MCF 10A (cell line): ENCODE measurements at regions not wholly inside any gene's neighbourhood (a gene's known extent, or its start where the extent isn't known, plus 50 kb on each side); places are given as distances from the start of the nearest gene placed in this dataset.

Source experiments
- BruUV-seq: library from RNA; stranded (reverse); fragments of 400-500 nt; replicated peaks from 2 replicates; lab custom pipeline; 2021; lab: Mats Ljungman, UMichigan
- CTCF ChIA-PET: fragments of 300-600 bp; sonication (Branson Sonifier 250); formaldehyde crosslinking; extraction: SDS; loops from one replicate; lab custom pipeline; 2021; ENCODE audit warnings: antibody characterized with exemption, inconsistent platforms; lab: Yijun Ruan, JAX
- POLR2A ChIA-PET: fragments of 300-600, 350-650 bp; sonication (Branson Sonifier 250); formaldehyde crosslinking; extraction: SDS; loops from one replicate; lab custom pipeline; 2020; ENCODE audit warnings: antibody characterized with exemption, inconsistent platforms; lab: Yijun Ruan, JAX
- DNase-seq: peaks from one replicate; pipeline ENCODE4 v3.0.0-alpha.2; 2018; ENCODE audit not compliant: unreplicated experiment
- H3K27ac Mint-ChIP-seq: one replicate; pipeline ENCODE4 v1.8.0; 2022; ENCODE audit warnings: mild to moderate bottlenecking, low read depth, mixed read lengths; ENCODE audit not compliant: unreplicated experiment
- H3K27me3 Mint-ChIP-seq: one replicate; pipeline ENCODE4 v1.8.0; 2022; ENCODE audit warnings: mixed read lengths; ENCODE audit not compliant: insufficient read depth, unreplicated experiment
- H3K36me3 Mint-ChIP-seq: one replicate; pipeline ENCODE4 v1.8.0; 2022; ENCODE audit warnings: mild to moderate bottlenecking, moderate library complexity, mixed read lengths; ENCODE audit not compliant: insufficient read depth, unreplicated experiment
- H3K4me1 Mint-ChIP-seq: one replicate; pipeline ENCODE4 v1.8.0; 2022; ENCODE audit warnings: mixed read lengths; ENCODE audit not compliant: insufficient read depth, unreplicated experiment
- H3K4me3 Mint-ChIP-seq: one replicate; pipeline ENCODE4 v1.8.0; 2022; ENCODE audit warnings: mild to moderate bottlenecking, moderate library complexity, mixed read lengths; ENCODE audit not compliant: unreplicated experiment
- H3K9me3 Mint-ChIP-seq: one replicate; pipeline ENCODE4 v1.8.0; 2022; ENCODE audit warnings: mixed read lengths; ENCODE audit not compliant: unreplicated experiment
- CTCF ChIP-seq: fragments of 200-600 bp; IDR thresholded peaks from one replicate; pipeline ENCODE4 v1.8.0; 2022; ENCODE audit warnings: antibody characterized with exemption, mild to moderate bottlenecking; ENCODE audit not compliant: unreplicated experiment
- intact Hi-C: fragments of 100-400 bp; cut with micrococcal nuclease; formaldehyde crosslinking; loops from 2 replicates; pipeline ENCODE4 v1.14.1; 2022

- Mint-ChIP-seq H3K27me3 (no peaks in the 10 kb centered on the region), H3K36me3 (no peaks in the 10 kb centered on the region), H3K4me3 (no peak overlapping the region), H3K4me1 (peaks cover 28% of the 10 kb centered on the region), H3K9me3 (no peaks in the 10 kb centered on the region), H3K27ac (no peak overlapping the region)
- ChIA-PET CTCF (no interaction called here), POLR2A (no interaction called here)
- TF ChIP-seq CTCF: no peak
- BruUV-seq: no TSS peak
- intact Hi-C loops: no loop called here
- no peak for DNase-seq
Measured at GRCh38 chr2:203585516-203585915, 50.4 kb upstream of the RAPH1 start.

GRCh38 chr2:203586206-203586605, 51.1 kb upstream of the RAPH1 start:
- no peaks in the 10 kb centered on the region for H3K27me3 Mint-ChIP-seq
- no peak overlapping the region for H3K4me3 Mint-ChIP-seq
- ChIA-PET CTCF (no interaction called here), POLR2A (interaction anchor here (2.5 kb wide), 1 partner anchor 53 kb away, joined by 12 read pairs; no protein-coding TSS in a partner anchor)
- H3K9me3 Mint-ChIP-seq: no peaks in the 10 kb centered on the region
- no peak for TF ChIP-seq CTCF
- BruUV-seq: no TSS peak
- H3K36me3 Mint-ChIP-seq: no peaks in the 10 kb centered on the region
- H3K27ac Mint-ChIP-seq: no peak overlapping the region
- peaks cover 28% of the 10 kb centered on the region for H3K4me1 Mint-ChIP-seq
- intact Hi-C loops: no loop called here
- DNase-seq: no peak

- no peaks in the 10 kb centered on the region for H3K27me3 Mint-ChIP-seq
- TF ChIP-seq CTCF: no peak
- BruUV-seq: no TSS peak
- H3K4me3 Mint-ChIP-seq: no peak overlapping the region
- H3K9me3 Mint-ChIP-seq: no peaks in the 10 kb centered on the region
- CTCF ChIA-PET: interaction anchor here (0.6 kb wide), 1 partner anchor 12 kb away, joined by 3 read pairs; no protein-coding TSS in a partner anchor
- peak; percentile 30 for DNase-seq
- intact Hi-C loops: no loop called here
- POLR2A ChIA-PET: interaction anchor here (0.6 to 2.5 kb wide), 2 partner anchors 53 to 172 kb away, joined by 3 to 12 read pairs; no protein-coding TSS in a partner anchor
- H3K27ac Mint-ChIP-seq: no peak overlapping the region
- H3K4me1 Mint-ChIP-seq: peaks cover 28% of the 10 kb centered on the region
- no peaks in the 10 kb centered on the region for H3K36me3 Mint-ChIP-seq
Measured at GRCh38 chr2:203586696-203587095, 51.6 kb upstream of the RAPH1 start.

- TF ChIP-seq CTCF: no peak
- Mint-ChIP-seq H3K4me3 (no peak overlapping the region), H3K27me3 (no peaks in the 10 kb centered on the region), H3K27ac (no peak overlapping the region), H3K4me1 (peaks cover 8% of the 10 kb centered on the region), H3K36me3 (no peaks in the 10 kb centered on the region), H3K9me3 (no peaks in the 10 kb centered on the region)
- no peak for DNase-seq
- BruUV-seq: no TSS peak
- intact Hi-C loops: no loop called here
- ChIA-PET CTCF (no interaction called here), POLR2A (no interaction called here)
Measured at GRCh38 chr2:203590496-203590895, 55.4 kb upstream of the RAPH1 start.
